Left cardiac atrium (tissue), 4 donors: ENCODE measurements at regions not wholly inside any gene's neighbourhood (a gene's known extent, or its start where the extent isn't known, plus 50 kb on each side); places are given as distances from the start of the nearest gene placed in this dataset.
"Not testable (repeated sequence)": the region's sequence is repeated elsewhere in the genome, so short reads cannot be mapped to it uniquely, and the experiment has no call there.

Experiments used
- ATAC-seq, 2 donors: fragments of 200-7000 bp; cut with Tn5 transposase; one replicate each; pipeline ENCODE4 v1.9.1; 2020; ENCODE audit warnings: mild to moderate bottlenecking in 2 of 2, moderate library complexity in 2 of 2
- DNase-seq: peaks from one replicate; pipeline ENCODE4 v3.0.0-alpha.2; 2020
- intact Hi-C, 2 donors: fragments of 100-400 bp; cut with DNase I; formaldehyde crosslinking; loops; one replicate each; pipeline versions ENCODE4 v1.14.1 to v1.15.1; 2022 to 2023
- donor health status: DM: no; HTN: yes; CAD: no.
- donor health status: DM: no; HTN: yes; CAD: no; lungs with severe emphysema.
- donor health status: DM: yes; HTN: yes; CAD: no.
- donor health status: Dilated cardiomyopathy.

- intact Hi-C loops = no loop called here
- DNase-seq (no peak), ATAC-seq (no peak)
Measured at GRCh38 chr2:7133521-7133920, 216.3 kb downstream of the RNF144A start.

- no peak for ATAC-seq
- no peak for DNase-seq
Measured at GRCh38 chr2:7140306-7140705, 223.1 kb downstream of the RNF144A start.

GRCh38 chr2:7145707-7146106 lies 228.5 kb downstream of the RNF144A start:
- intact Hi-C loops = no loop called here
- DNase-seq (no peak), ATAC-seq (no peak)

More at GRCh38 chr2:7140306-7140705, 223.1 kb downstream of the RNF144A start:
- intact Hi-C loops = no loop called here

GRCh38 chr2:7146151-7146550 lies 228.9 kb downstream of the RNF144A start:
- no peak for ATAC-seq
- intact Hi-C loops = no loop called here
- no peak for DNase-seq

- DNase-seq (no peak), ATAC-seq (no peak)
- intact Hi-C loops = no loop called here
Measured at GRCh38 chr2:7154656-7155055, 237.4 kb downstream of the RNF144A start.

- no peak for ATAC-seq
- intact Hi-C loops = no loop called here
- DNase-seq = no peak
Measured at GRCh38 chr2:7161501-7161900, 244.3 kb downstream of the RNF144A start.

- no peak for DNase-seq
- intact Hi-C loops = no loop called here
- ATAC-seq = no peak
Measured at GRCh38 chr2:7165736-7166135, 248.5 kb downstream of the RNF144A start.

GRCh38 chr2:7167801-7168411 lies 250.7 kb downstream of the RNF144A start:
- DNase-seq = no peak
- no peak for ATAC-seq
- intact Hi-C loops = no loop called here

GRCh38 chr2:7169593-7169992 lies 252.4 kb downstream of the RNF144A start:
- DNase-seq (no peak), ATAC-seq (no peak)
- intact Hi-C loops = no loop called here

GRCh38 chr2:7178996-7179395 lies 261.8 kb downstream of the RNF144A start:
- DNase-seq, intact Hi-C loops, ATAC-seq: not testable (repeated sequence)

- intact Hi-C loops = no loop called here
- ATAC-seq = peak in 1 of 2 donors; percentile 63
Measured at GRCh38 chr2:7180638-7181370, 263.6 kb downstream of the RNF144A start.

GRCh38 chr2:7182525-7182924 lies 265.3 kb downstream of the RNF144A start:
- intact Hi-C loops = no loop called here
- DNase-seq (no peak), ATAC-seq (no peak)

More at GRCh38 chr2:7180638-7181370, 263.6 kb downstream of the RNF144A start:
- no peak for DNase-seq

GRCh38 chr2:7189106-7189505 lies 271.9 kb downstream of the RNF144A start:
- ATAC-seq (no peak), DNase-seq (no peak)
- intact Hi-C loops = no loop called here

- DNase-seq (no peak), ATAC-seq (no peak)
- intact Hi-C loops = no loop called here
Measured at GRCh38 chr2:7190587-7191324, 273.5 kb downstream of the RNF144A start.

GRCh38 chr2:7191932-7192331 lies 274.7 kb downstream of the RNF144A start:
- ATAC-seq (no peak), DNase-seq (no peak)
- intact Hi-C loops = no loop called here

GRCh38 chr2:7193457-7193856 lies 276.2 kb downstream of the RNF144A start:
- intact Hi-C loops = no loop called here
- no peak for ATAC-seq
- no peak for DNase-seq

GRCh38 chr2:7194950-7195349 lies 277.7 kb downstream of the RNF144A start:
- DNase-seq (no peak), ATAC-seq (no peak)
- intact Hi-C loops = no loop called here

GRCh38 chr2:7196883-7197282 lies 279.7 kb downstream of the RNF144A start:
- ATAC-seq = no peak
- no peak for DNase-seq
- intact Hi-C loops = no loop called here

- no peak for DNase-seq
- intact Hi-C loops = loop anchor here in 1 of 2 donors (5.0 to 10.0 kb wide), 2 partner anchors 1485 to 1563 kb away; no protein-coding TSS in a partner anchor
- ATAC-seq = no peak
Measured at GRCh38 chr2:7201851-7202250, 284.6 kb downstream of the RNF144A start.

- DNase-seq (no peak), ATAC-seq (peak; percentile 55 to 57)
- intact Hi-C loops = loop anchor here in 1 of 2 donors (5.0 to 10.0 kb wide), 2 partner anchors 1484 to 1562 kb away; no protein-coding TSS in a partner anchor
Measured at GRCh38 chr2:7203056-7203467, 285.9 kb downstream of the RNF144A start.
